HG02870 (cell line): ENCODE measurements at regions not wholly inside any gene's neighbourhood (a gene's known extent, or its start where the extent isn't known, plus 50 kb on each side); places are given as distances from the start of the nearest gene placed in this dataset.

Source experiments
- ATAC-seq: cut with Tn5 transposase; IDR thresholded peaks from one replicate; pipeline ENCODE4 v1.9.1; 2021; ENCODE audit warnings: mild to moderate bottlenecking, moderate library complexity; ENCODE audit not compliant: unreplicated experiment

- no peak for ATAC-seq
These were observed 800.2 kb upstream of the TENM3 start for GRCh38 chr4:181443021-181443420.

- ATAC-seq, result no peak
These were observed 777.4 kb upstream of the TENM3 start for GRCh38 chr4:181465826-181466225.

- ATAC-seq, result no peak
These were observed 774.8 kb upstream of the TENM3 start for GRCh38 chr4:181468451-181468850.

GRCh38 chr4:181470306-181470705 is 772.9 kb upstream of the TENM3 start:
- ATAC-seq, result no peak

GRCh38 chr4:181475359-181475758 is 767.8 kb upstream of the TENM3 start:
- no peak for ATAC-seq

- ATAC-seq, result no peak
These were observed 767.3 kb upstream of the TENM3 start for GRCh38 chr4:181475781-181476507.

GRCh38 chr4:181476508-181476890 is 766.7 kb upstream of the TENM3 start:
- no peak for ATAC-seq

GRCh38 chr4:181477591-181477990 is 765.6 kb upstream of the TENM3 start:
- no peak for ATAC-seq

- ATAC-seq, result no peak
These were observed 764.5 kb upstream of the TENM3 start for GRCh38 chr4:181478656-181479055.

- no peak for ATAC-seq
These were observed 764.1 kb upstream of the TENM3 start for GRCh38 chr4:181479141-181479540.

- no peak for ATAC-seq
These were observed 758.8 kb upstream of the TENM3 start for GRCh38 chr4:181484396-181484795.

GRCh38 chr4:181488926-181489325 is 754.3 kb upstream of the TENM3 start:
- no peak for ATAC-seq

- no peak for ATAC-seq
These were observed 745.1 kb upstream of the TENM3 start for GRCh38 chr4:181498148-181498547.

GRCh38 chr4:181502611-181503010 is 740.6 kb upstream of the TENM3 start:
- no peak for ATAC-seq

GRCh38 chr4:181503687-181504390 is 739.4 kb upstream of the TENM3 start:
- ATAC-seq, result no peak

GRCh38 chr4:181504924-181505323 is 738.3 kb upstream of the TENM3 start:
- ATAC-seq, result no peak

GRCh38 chr4:181507180-181507835 is 735.9 kb upstream of the TENM3 start:
- no peak for ATAC-seq

- ATAC-seq, result no peak
These were observed 735.3 kb upstream of the TENM3 start for GRCh38 chr4:181507938-181508337.

GRCh38 chr4:181508601-181509000 is 734.6 kb upstream of the TENM3 start:
- no peak for ATAC-seq

GRCh38 chr4:181509073-181509472 is 734.1 kb upstream of the TENM3 start:
- ATAC-seq, result no peak

GRCh38 chr4:181517491-181517890 is 725.7 kb upstream of the TENM3 start:
- ATAC-seq, result no peak

GRCh38 chr4:181520790-181521189 is 722.4 kb upstream of the TENM3 start:
- ATAC-seq, result no peak
